ENCODE measurements at regions not wholly inside any gene's neighbourhood (a gene's known extent, or its start where the extent isn't known, plus 50 kb on each side); places are given as distances from the start of the nearest gene placed in this dataset.

DNA sequence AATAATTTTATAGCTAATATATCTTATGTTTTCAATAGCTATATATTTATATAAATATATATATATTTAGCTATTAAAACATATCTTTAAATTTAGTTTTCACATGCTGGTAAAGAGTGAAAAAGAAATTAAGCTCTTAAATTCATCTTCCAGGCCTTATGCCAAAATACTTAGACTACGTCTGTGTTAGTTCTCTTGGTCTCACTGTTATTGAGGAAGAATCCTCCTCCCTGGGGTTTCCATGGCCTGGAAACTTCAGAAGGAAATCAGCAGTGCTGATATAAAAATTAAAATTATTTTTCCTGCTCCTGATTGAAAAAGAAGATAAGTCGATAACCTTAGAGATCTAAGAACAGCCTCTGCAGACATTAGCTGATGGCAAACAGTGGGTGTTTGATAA lies 225.1 kb upstream of the LMCD1 start:
- TF ChIP-seq, protein P1, sequence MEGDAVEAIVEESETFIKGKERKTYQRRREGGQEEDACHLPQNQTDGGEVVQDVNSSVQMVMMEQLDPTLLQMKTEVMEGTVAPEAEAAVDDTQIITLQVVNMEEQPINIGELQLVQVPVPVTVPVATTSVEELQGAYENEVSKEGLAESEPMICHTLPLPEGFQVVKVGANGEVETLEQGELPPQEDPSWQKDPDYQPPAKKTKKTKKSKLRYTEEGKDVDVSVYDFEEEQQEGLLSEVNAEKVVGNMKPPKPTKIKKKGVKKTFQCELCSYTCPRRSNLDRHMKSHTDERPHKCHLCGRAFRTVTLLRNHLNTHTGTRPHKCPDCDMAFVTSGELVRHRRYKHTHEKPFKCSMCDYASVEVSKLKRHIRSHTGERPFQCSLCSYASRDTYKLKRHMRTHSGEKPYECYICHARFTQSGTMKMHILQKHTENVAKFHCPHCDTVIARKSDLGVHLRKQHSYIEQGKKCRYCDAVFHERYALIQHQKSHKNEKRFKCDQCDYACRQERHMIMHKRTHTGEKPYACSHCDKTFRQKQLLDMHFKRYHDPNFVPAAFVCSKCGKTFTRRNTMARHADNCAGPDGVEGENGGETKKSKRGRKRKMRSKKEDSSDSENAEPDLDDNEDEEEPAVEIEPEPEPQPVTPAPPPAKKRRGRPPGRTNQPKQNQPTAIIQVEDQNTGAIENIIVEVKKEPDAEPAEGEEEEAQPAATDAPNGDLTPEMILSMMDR (IDR thresholded peaks at IDR 0.05) = no peak
- TF ChIP-seq POLR2A (IDR thresholded peaks at IDR 0.05) = no peak

All from heart left ventricle (tissue), 13 donors.